ENCODE measurements at regions not wholly inside any gene's neighbourhood (a gene's known extent, or its start where the extent isn't known, plus 50 kb on each side); places are given as distances from the start of the nearest gene placed in this dataset.

GRCh38 chr21:38036016-38036415 is 119.8 kb upstream of the KCNJ6 start:
- no peaks in the 10 kb centered on the region for H3K9me3 ChIP-seq (ENCODE audit: low read depth)
- H3F3A ChIP-seq (ENCODE audit: insufficient read depth) = no peaks in the 10 kb centered on the region
- H3K9me2 ChIP-seq (ENCODE audit: insufficient read depth) = no peaks in the 10 kb centered on the region
- no peak for DNase-seq
- peaks cover 29% of the 10 kb centered on the region; the same call in 1 of the 2 replicates for H3K27me3 ChIP-seq (replicated peaks; ENCODE audit: insufficient read depth)
- no peak overlapping the region for H3K9ac ChIP-seq
- H3K27ac ChIP-seq = no peak overlapping the region
- no peaks in the 10 kb centered on the region for H3K79me2 ChIP-seq (ENCODE audit: insufficient read depth)
- H4K20me1 ChIP-seq (ENCODE audit: insufficient read depth) = no peaks in the 10 kb centered on the region
- H3K4me2 ChIP-seq (ENCODE audit: unreplicated experiment) = no peak overlapping the region
- no peaks in the 10 kb centered on the region for H3K36me3 ChIP-seq (ENCODE audit: low read depth)
- no peak overlapping the region for H3K4me3 ChIP-seq
- 84 to 86% methylated on average over 7 of the region's 7 CpGs for WGBS, 2 experiments (ENCODE audit: low coverage in 1 of 2, low lambda C conversion rate in 2 of 2, missing lambda C conversion rate in 2 of 2)
- no peak for TF ChIP-seq EZH2phosphoT487 (IDR thresholded peaks at IDR 0.05; ENCODE audit: insufficient read depth, low read depth)
- no peak for TF ChIP-seq EZH2 (IDR thresholded peaks at IDR 0.05; ENCODE audit: insufficient read depth, poor library complexity, severe bottlenecking)
- no peak overlapping the region for H2AFZ ChIP-seq
- in situ Hi-C loops (cut with MboI) = no loop called here
- H3K4me1 ChIP-seq (ENCODE audit: insufficient read depth) = no peaks in the 10 kb centered on the region

- WGBS, 2 experiments (ENCODE audit: low coverage in 1 of 2, low lambda C conversion rate in 2 of 2, missing lambda C conversion rate in 2 of 2) = 0 to 1% methylated on average over 3 of the region's 3 CpGs
These were observed 121.2 kb upstream of the KCNJ6 start for GRCh38 chr21:38037416-38037815.

GRCh38 chr21:38039369-38039768 is 123.1 kb upstream of the KCNJ6 start:
- Histone ChIP-seq H3K36me3 (ENCODE audit: low read depth) (no peaks in the 10 kb centered on the region), H4K20me1 (ENCODE audit: insufficient read depth) (no peaks in the 10 kb centered on the region), H3K27ac (no peak overlapping the region), H3K4me1 (ENCODE audit: insufficient read depth) (no peaks in the 10 kb centered on the region), H3K9ac (no peak overlapping the region), H3K4me2 (ENCODE audit: unreplicated experiment) (no peak overlapping the region), H3K79me2 (ENCODE audit: insufficient read depth) (no peaks in the 10 kb centered on the region), H3K9me3 (ENCODE audit: low read depth) (no peaks in the 10 kb centered on the region), H3K9me2 (ENCODE audit: insufficient read depth) (no peaks in the 10 kb centered on the region), H2AFZ (no peak overlapping the region), H3K4me3 (no peak overlapping the region), H3F3A (ENCODE audit: insufficient read depth) (no peaks in the 10 kb centered on the region), H3K27me3 (replicated peaks; ENCODE audit: insufficient read depth) (peaks cover 13% of the 10 kb centered on the region; the same call in 1 of the 2 replicates)
- DNase-seq = no peak
- 64 to 69% methylated on average over 6 of the region's 6 CpGs for WGBS, 2 experiments (ENCODE audit: low coverage in 1 of 2, low lambda C conversion rate in 2 of 2, missing lambda C conversion rate in 2 of 2)
- TF ChIP-seq EZH2phosphoT487 (IDR thresholded peaks at IDR 0.05; ENCODE audit: insufficient read depth, low read depth) (no peak), EZH2 (IDR thresholded peaks at IDR 0.05; ENCODE audit: insufficient read depth, poor library complexity, severe bottlenecking) (no peak)
- in situ Hi-C loops (cut with MboI) = no loop called here

More at GRCh38 chr21:38037416-38037815, 121.2 kb upstream of the KCNJ6 start:
- no peaks in the 10 kb centered on the region for H3F3A ChIP-seq (ENCODE audit: insufficient read depth)
- H3K4me1 ChIP-seq (ENCODE audit: insufficient read depth) = no peaks in the 10 kb centered on the region
- no peaks in the 10 kb centered on the region for H3K9me3 ChIP-seq (ENCODE audit: low read depth)
- TF ChIP-seq EZH2 (IDR thresholded peaks at IDR 0.05; ENCODE audit: insufficient read depth, poor library complexity, severe bottlenecking) (no peak), EZH2phosphoT487 (IDR thresholded peaks at IDR 0.05; ENCODE audit: insufficient read depth, low read depth) (no peak)
- H4K20me1 ChIP-seq (ENCODE audit: insufficient read depth) = no peaks in the 10 kb centered on the region
- no peak overlapping the region for H3K4me3 ChIP-seq
- in situ Hi-C loops (cut with MboI) = no loop called here
- H2AFZ ChIP-seq = no peak overlapping the region
- no peaks in the 10 kb centered on the region for H3K9me2 ChIP-seq (ENCODE audit: insufficient read depth)
- no peak overlapping the region for H3K27ac ChIP-seq
- no peaks in the 10 kb centered on the region for H3K79me2 ChIP-seq (ENCODE audit: insufficient read depth)
- H3K9ac ChIP-seq = no peak overlapping the region
- H3K27me3 ChIP-seq (replicated peaks; ENCODE audit: insufficient read depth) = peaks cover 21% of the 10 kb centered on the region; the same call in 1 of the 2 replicates
- H3K36me3 ChIP-seq (ENCODE audit: low read depth) = no peaks in the 10 kb centered on the region
- no peak for DNase-seq
- H3K4me2 ChIP-seq (ENCODE audit: unreplicated experiment) = no peak overlapping the region

- H3K4me2 ChIP-seq (ENCODE audit: unreplicated experiment) = no peak overlapping the region
- DNase-seq = peak; percentile 6
- no peak overlapping the region for H2AFZ ChIP-seq
- no peaks in the 10 kb centered on the region for H3K9me2 ChIP-seq (ENCODE audit: insufficient read depth)
- H3K9me3 ChIP-seq (ENCODE audit: low read depth) = no peaks in the 10 kb centered on the region
- TF ChIP-seq EZH2 (IDR thresholded peaks at IDR 0.05; ENCODE audit: insufficient read depth, poor library complexity, severe bottlenecking) (no peak), EZH2phosphoT487 (IDR thresholded peaks at IDR 0.05; ENCODE audit: insufficient read depth, low read depth) (no peak)
- no peak overlapping the region for H3K9ac ChIP-seq
- H3K36me3 ChIP-seq (ENCODE audit: low read depth) = no peaks in the 10 kb centered on the region
- in situ Hi-C loops (cut with MboI) = no loop called here
- no peak overlapping the region for H3K27ac ChIP-seq
- no peaks in the 10 kb centered on the region for H3K4me1 ChIP-seq (ENCODE audit: insufficient read depth)
- no peaks in the 10 kb centered on the region for H3K79me2 ChIP-seq (ENCODE audit: insufficient read depth)
- peaks cover 13% of the 10 kb centered on the region; the same call in 1 of the 2 replicates for H3K27me3 ChIP-seq (replicated peaks; ENCODE audit: insufficient read depth)
- H3F3A ChIP-seq (ENCODE audit: insufficient read depth) = no peaks in the 10 kb centered on the region
- no peaks in the 10 kb centered on the region for H4K20me1 ChIP-seq (ENCODE audit: insufficient read depth)
- H3K4me3 ChIP-seq = no peak overlapping the region
These were observed 123.6 kb upstream of the KCNJ6 start for GRCh38 chr21:38039841-38040240.

GRCh38 chr21:38041493-38041892 is 125.2 kb upstream of the KCNJ6 start:
- DNase-seq = no peak
- in situ Hi-C loops (cut with MboI) = no loop called here
- Histone ChIP-seq H4K20me1 (ENCODE audit: insufficient read depth) (no peaks in the 10 kb centered on the region), H3K9me2 (ENCODE audit: insufficient read depth) (no peaks in the 10 kb centered on the region), H3K4me2 (ENCODE audit: unreplicated experiment) (no peak overlapping the region), H3K27ac (no peak overlapping the region), H3K36me3 (ENCODE audit: low read depth) (no peaks in the 10 kb centered on the region), H3K4me1 (ENCODE audit: insufficient read depth) (no peaks in the 10 kb centered on the region), H3K79me2 (ENCODE audit: insufficient read depth) (no peaks in the 10 kb centered on the region), H3K4me3 (no peak overlapping the region), H3F3A (ENCODE audit: insufficient read depth) (no peaks in the 10 kb centered on the region), H2AFZ (no peak overlapping the region), H3K9me3 (ENCODE audit: low read depth) (no peaks in the 10 kb centered on the region), H3K27me3 (replicated peaks; ENCODE audit: insufficient read depth) (peaks cover 11% of the 10 kb centered on the region; the same call in 1 of the 2 replicates), H3K9ac (no peak overlapping the region)
- TF ChIP-seq EZH2 (IDR thresholded peaks at IDR 0.05; ENCODE audit: insufficient read depth, poor library complexity, severe bottlenecking) (no peak), EZH2phosphoT487 (IDR thresholded peaks at IDR 0.05; ENCODE audit: insufficient read depth, low read depth) (no peak)
- 40 to 48% methylated on average over 6 of the region's 6 CpGs for WGBS, 2 experiments (ENCODE audit: low coverage in 1 of 2, low lambda C conversion rate in 2 of 2, missing lambda C conversion rate in 2 of 2)
